Lung microvascular endothelial cell (primary cell): ENCODE measurements at regions not wholly inside any gene's neighbourhood (a gene's known extent, or its start where the extent isn't known, plus 50 kb on each side); places are given as distances from the start of the nearest gene placed in this dataset.
"Not testable (repeated sequence)": the region's sequence is repeated elsewhere in the genome, so short reads cannot be mapped to it uniquely, and the experiment has no call there.

Source experiments
- DNase-seq, 2 donors: peaks; one replicate each; pipeline versions ENCODE4 v3.0.0 to v3.0.0-alpha.2; 2010; ENCODE audit warnings: low read depth in 2 of 2

- no peak for DNase-seq
Observed at GRCh38 chr7:70846208-70846607, 285.7 kb upstream of the GALNT17 start.

- no peak for DNase-seq
Observed at GRCh38 chr7:70849580-70850235, 282.2 kb upstream of the GALNT17 start.

- no peak for DNase-seq
Observed at GRCh38 chr7:70855373-70855772, 276.6 kb upstream of the GALNT17 start.

GRCh38 chr7:70856901-70857630, 274.9 kb upstream of the GALNT17 start:
- peak; percentile 54 to 60 for DNase-seq

GRCh38 chr7:70857793-70858545, 274.0 kb upstream of the GALNT17 start:
- DNase-seq = no peak

- no peak for DNase-seq
Observed at GRCh38 chr7:70867513-70867912, 264.4 kb upstream of the GALNT17 start.

- DNase-seq = no peak
Observed at GRCh38 chr7:70870349-70870748, 261.6 kb upstream of the GALNT17 start.

- no peak for DNase-seq
Observed at GRCh38 chr7:70872188-70872587, 259.8 kb upstream of the GALNT17 start.

- no peak for DNase-seq
Observed at GRCh38 chr7:70881167-70881847, 250.6 kb upstream of the GALNT17 start.

GRCh38 chr7:70883750-70884439, 248.0 kb upstream of the GALNT17 start:
- no peak for DNase-seq

- no peak for DNase-seq
Observed at GRCh38 chr7:70884440-70884764, 247.5 kb upstream of the GALNT17 start.

GRCh38 chr7:70884809-70885208, 247.1 kb upstream of the GALNT17 start:
- no peak for DNase-seq

GRCh38 chr7:70886547-70886946, 245.4 kb upstream of the GALNT17 start:
- DNase-seq = no peak

GRCh38 chr7:70887186-70887585, 244.8 kb upstream of the GALNT17 start:
- no peak for DNase-seq

GRCh38 chr7:70890147-70890969, 241.6 kb upstream of the GALNT17 start:
- DNase-seq = no peak

GRCh38 chr7:70893422-70893821, 238.5 kb upstream of the GALNT17 start:
- DNase-seq = no peak

- no peak for DNase-seq
Observed at GRCh38 chr7:70893971-70894715, 237.8 kb upstream of the GALNT17 start.

GRCh38 chr7:70894799-70895198, 237.1 kb upstream of the GALNT17 start:
- no peak for DNase-seq

- not testable (repeated sequence) for DNase-seq
Observed at GRCh38 chr7:70895337-70896200, 236.4 kb upstream of the GALNT17 start.
